GM18517 (cell line): ENCODE measurements at regions not wholly inside any gene's neighbourhood (a gene's known extent, or its start where the extent isn't known, plus 50 kb on each side); places are given as distances from the start of the nearest gene placed in this dataset.
A peak's percentile ranks its signal among the peaks of the same experiment; 100 is the strongest.
"Not testable (repeated sequence)": the region's sequence is repeated elsewhere in the genome, so short reads cannot be mapped to it uniquely, and the experiment has no call there.

ENCODE experiments used
- ATAC-seq: cut with Tn5 transposase; IDR thresholded peaks from one replicate; pipeline ENCODE4 v1.9.1; 2021; ENCODE audit warnings: mild to moderate bottlenecking, moderate library complexity; ENCODE audit not compliant: unreplicated experiment

GRCh38 chr3:159260049-159260662, 458.3 kb downstream of the MFSD1 start:
- ATAC-seq = peak; percentile 50

- ATAC-seq = not testable (repeated sequence)
Observed at GRCh38 chr3:159261333-159261732, 459.5 kb downstream of the MFSD1 start.

- no peak for ATAC-seq
Observed at GRCh38 chr3:159263750-159264553, 462.1 kb downstream of the MFSD1 start.

GRCh38 chr3:159265705-159266104, 463.9 kb downstream of the MFSD1 start:
- ATAC-seq = no peak

DNA sequence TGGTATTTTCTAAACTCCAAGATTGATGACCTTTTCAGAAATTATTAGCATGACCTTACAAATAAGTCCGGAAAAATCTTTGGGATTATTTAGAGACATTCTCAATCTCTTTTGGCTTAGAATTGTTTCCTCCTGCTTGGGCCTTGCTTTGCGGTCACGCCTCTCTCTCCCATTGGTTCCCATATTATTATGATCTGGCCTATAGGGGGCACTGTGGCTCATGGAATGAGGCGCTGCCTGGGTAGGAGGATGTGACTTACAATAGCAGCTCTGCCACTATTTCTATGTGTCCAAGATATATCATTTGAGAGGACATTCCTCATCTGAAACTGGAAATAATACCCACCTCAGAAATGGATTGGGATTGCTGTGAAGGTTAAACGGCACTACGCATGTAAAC, 464.9 kb downstream of the MFSD1 start:
- ATAC-seq = no peak

GRCh38 chr3:159271799-159272512, 470.1 kb downstream of the MFSD1 start:
- no peak for ATAC-seq

GRCh38 chr3:159273070-159273469, 471.2 kb downstream of the MFSD1 start:
- no peak for ATAC-seq

- ATAC-seq = no peak
Observed at GRCh38 chr3:159273608-159274007, 471.8 kb downstream of the MFSD1 start.

DNA sequence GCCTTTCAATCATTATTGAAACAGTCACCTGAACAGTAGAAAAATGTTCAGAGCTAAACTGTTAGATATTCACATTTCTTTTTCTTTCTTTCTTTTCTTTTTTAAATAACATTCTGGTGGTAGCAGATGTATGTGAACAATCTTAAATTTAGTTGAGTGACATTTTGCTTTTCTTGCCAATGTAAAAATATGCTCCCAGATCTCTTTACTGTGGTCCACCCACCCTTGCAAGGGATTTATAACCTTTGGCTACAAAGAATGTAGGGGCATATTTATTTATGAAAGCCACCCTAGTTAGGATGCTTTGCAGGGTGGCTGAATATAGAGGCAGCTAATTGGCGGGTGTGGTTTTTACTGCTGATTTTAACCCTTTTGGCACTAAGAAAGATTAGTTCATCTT, 473.9 kb downstream of the MFSD1 start:
- no peak for ATAC-seq

GRCh38 chr3:159277814-159278213, 476.0 kb downstream of the MFSD1 start:
- ATAC-seq = no peak

GRCh38 chr3:159280386-159281191, 478.7 kb downstream of the MFSD1 start:
- no peak for ATAC-seq

DNA sequence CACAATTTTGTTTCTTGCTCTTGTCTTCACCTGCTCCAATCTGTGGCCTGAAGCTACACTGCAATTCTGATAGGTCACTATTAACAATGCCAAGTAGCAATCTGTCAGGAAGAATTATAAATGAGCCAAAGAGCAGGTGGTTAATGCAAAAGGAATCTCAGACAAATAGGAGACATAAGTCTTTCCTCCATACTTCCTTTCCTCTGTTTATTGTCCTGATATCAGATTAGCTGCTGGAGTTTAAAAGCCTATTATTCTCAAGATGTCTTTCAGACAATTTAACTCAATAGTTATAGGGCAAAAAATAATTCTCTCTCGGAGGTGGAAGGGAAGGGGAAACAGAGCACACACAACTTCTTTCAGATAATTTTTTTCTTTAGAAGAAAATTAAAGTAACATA, 491.6 kb downstream of the MFSD1 start:
- ATAC-seq = no peak

- ATAC-seq = no peak
Observed at GRCh38 chr3:159301961-159302360, 500.1 kb downstream of the MFSD1 start.

DNA sequence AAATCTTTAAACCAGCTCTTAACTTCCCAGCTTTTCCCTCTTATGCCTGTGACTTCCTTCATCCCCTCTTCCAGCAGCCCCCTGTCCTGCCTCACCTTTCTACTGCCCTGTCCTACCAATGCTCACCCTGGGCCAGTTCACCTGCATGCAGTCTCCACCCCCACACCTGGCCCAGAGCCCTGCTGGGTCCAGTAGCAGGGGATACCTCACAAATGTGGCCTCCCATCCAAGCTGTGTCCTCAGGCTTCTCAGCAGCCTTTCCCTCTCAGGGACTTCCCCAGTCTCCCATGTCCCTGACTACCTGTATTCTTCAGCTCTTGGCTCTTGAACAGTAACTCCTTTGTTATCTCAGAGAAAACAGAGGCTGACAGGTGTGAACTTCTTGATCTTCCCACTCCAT, 503.2 kb downstream of the MFSD1 start:
- ATAC-seq = no peak

- ATAC-seq = not testable (repeated sequence)
Observed at GRCh38 chr3:159316706-159317105, 514.9 kb downstream of the MFSD1 start.

- no peak for ATAC-seq
Observed at GRCh38 chr3:159319156-159319555, 517.3 kb downstream of the MFSD1 start.

DNA sequence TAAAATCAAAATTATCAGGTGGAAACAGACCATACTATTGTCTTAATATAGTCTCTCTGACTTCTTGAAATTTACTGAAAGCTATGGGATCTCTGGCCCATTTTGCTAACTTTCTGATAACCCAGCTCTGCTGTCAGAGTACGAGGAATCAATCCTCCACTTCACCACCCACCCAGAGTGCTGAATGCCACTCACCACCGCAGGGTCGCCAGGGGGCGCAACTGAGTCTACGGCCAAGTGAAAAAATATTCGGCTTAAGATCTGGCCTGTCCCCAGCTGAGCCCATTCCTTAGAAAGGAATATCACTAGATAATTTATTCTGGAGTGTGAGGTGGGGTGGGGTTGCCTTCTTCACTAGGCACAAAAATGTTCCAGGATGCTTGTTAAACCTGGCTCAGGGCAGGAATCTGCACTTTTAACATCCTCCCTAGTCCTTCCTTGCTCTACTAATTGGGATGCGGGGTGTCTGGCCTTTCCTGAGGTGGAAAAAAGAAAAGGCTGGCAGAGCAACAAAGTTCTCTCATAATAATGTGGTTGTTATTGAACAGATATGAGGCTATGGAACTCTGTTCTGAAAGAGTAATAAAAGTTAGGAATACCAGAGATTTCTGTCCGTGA, 520.6 kb downstream of the MFSD1 start:
- no peak for ATAC-seq

- no peak for ATAC-seq
Observed at GRCh38 chr3:159323848-159324247, 522.0 kb downstream of the MFSD1 start.

DNA sequence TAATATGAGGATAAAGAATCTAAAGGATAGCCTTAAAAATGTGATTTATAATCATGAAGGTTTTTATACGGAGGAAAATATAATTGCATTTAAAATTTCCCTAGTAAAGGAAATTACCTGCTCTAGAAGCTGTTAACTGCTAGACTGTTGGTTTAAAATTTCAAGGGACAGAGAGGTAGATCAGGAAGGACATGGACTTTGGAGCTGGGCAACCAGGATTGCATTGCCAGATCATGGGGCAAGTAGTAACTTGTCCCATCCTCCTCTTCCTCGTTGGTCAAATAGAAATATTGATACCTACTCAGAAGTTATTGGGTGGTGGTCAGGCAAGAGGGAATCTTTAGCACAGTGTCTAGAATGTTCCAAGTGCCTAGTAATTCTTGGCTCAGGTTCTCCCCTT, 525.1 kb downstream of the MFSD1 start:
- ATAC-seq = no peak

- no peak for ATAC-seq
Observed at GRCh38 chr3:159332535-159333099, 530.8 kb downstream of the MFSD1 start.
